Right lung (tissue), 2 donors: ENCODE measurements at regions not wholly inside any gene's neighbourhood (a gene's known extent, or its start where the extent isn't known, plus 50 kb on each side); places are given as distances from the start of the nearest gene placed in this dataset.

Source experiments
- DNase-seq, 2 donors: peaks; one replicate each; pipeline ENCODE4 v3.0.0-alpha.2; 2013

DNA sequence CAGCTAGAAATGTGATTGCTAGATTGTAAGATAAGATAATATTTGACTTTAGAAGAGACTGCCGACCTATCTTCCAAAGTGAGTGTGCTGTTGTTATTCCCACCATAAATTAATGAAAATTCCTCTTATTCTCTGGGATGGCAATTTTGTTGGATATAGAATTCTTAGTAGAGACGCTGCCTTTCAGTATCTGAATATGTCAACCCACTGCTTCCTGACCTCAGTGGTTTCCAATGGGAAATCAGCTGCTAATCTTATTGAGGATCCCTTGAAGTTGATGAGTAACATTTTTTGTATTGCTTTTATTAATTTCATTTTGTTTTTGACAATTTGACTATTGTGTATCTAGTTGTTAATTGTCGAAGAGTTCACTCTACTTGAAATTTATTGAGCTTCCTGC lies 313.0 kb downstream of the BMP2 start:
- DNase-seq = no peak

DNA sequence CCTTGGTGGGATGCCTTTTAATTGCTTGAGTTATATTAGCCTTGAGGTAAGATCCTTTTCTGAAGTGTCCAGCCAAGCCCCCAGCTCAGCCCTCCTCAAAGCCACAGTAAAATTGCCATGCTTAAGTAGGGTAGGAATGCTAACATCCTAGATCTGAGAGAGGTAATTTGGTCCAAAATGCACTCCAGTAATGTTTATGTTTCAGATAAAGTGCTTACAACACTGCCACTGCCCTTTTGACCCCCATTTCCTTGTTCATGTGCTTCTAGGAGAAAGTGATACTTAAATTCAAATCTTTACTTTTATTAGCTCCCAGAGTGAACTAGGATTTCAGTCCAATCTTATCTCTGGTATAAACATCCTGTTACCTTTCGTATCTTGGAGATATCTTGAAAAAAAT lies 318.0 kb downstream of the BMP2 start:
- DNase-seq = peak; percentile 29 to 47

DNA sequence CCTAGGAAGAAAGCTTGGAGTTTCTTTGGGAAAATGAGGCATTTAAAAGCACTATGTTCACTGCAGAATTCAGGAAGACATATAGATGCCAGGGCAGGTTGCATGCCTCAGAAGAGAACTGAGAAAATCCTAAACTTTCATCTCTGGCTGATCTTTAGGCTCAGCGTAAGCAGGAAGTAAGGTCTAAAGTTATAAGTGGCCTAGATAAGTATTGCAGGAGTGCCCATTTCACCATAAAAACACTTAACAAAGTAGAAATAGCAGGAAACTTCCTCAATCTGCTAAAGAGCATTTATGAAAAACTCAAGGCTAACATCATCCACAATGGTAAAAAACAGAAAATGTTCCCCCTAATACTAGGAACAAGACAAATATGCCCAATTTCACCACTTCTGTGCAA lies 320.3 kb downstream of the BMP2 start:
- DNase-seq = no peak

DNA sequence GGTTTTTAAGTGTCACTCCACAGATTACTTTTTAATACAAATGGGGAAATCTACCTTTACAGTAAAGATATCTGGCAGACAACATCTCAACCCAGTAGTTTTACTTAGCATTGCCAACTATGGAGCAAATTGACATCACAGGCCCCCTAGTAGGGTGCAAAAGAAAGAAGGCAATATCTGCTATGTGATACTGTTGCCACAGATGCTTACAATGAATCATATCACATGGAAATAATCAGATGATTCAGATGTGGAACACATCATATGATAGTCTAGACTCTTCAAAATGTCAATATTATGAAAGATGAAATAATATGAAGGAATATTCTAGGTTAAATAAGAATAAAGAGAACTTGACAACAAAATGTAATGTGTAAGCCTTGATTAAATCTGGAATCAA lies 322.5 kb downstream of the BMP2 start:
- no peak for DNase-seq

- peak; percentile 19 to 26 for DNase-seq
These were observed 323.3 kb downstream of the BMP2 start for GRCh38 chr20:7090811-7091210.

DNA sequence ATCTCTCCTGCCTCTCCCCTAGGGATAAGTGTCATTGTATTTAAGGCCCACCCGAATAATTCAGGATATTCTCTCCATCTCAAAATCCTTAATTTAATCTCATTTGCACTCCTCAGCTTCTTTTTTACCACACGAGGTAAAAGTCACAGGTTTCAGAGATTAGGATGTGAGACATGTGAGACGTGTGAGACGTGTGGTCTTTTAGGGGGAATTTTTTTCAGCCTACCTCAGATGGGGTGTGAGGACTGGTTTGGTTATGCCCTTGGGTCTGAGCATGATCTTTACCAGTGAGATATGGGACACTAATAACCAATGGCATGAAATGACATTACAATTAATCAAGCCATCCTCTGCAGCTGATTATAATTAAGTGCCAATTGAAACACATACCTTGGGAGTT lies 324.2 kb downstream of the BMP2 start:
- DNase-seq = no peak

- no peak for DNase-seq
These were observed 327.0 kb downstream of the BMP2 start for GRCh38 chr20:7094438-7094997.

DNA sequence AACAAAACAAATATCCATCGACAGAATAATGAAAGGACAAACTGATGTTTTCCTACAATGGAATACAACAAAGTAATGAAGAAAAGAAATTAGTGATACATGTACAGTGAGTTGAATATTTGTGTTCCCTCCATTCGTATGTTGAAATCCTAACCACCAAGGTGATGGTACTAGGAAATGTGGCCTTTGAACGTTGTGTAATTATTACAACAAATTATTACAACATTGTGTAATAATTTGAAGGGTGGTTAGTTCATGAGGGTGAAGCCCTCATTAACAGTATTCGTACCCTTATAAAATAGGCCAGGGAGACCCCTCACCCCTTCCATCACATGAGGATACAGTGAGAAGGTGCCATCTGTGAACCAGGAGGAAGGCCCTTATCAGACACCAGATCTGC lies 339.4 kb downstream of the BMP2 start:
- DNase-seq = no peak

DNA sequence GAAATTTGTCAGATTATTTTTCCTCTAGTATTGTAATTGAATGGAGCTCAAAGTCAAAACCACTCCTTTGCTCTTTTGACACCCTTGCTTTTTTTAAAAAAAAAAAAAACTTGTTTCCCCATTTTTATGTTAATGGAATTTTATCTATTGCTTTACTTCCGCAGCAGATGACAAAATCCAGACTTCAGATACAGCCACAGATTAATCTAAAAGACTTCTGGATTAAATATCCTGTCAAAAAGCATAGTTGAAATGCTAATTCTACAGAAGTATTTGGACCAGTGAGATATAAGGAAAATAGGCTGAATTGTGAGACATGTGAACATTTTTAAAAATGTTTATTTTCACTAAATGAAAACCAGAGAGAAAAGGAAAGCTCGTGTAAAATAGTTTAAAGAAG lies 341.4 kb downstream of the BMP2 start:
- DNase-seq = no peak

DNA sequence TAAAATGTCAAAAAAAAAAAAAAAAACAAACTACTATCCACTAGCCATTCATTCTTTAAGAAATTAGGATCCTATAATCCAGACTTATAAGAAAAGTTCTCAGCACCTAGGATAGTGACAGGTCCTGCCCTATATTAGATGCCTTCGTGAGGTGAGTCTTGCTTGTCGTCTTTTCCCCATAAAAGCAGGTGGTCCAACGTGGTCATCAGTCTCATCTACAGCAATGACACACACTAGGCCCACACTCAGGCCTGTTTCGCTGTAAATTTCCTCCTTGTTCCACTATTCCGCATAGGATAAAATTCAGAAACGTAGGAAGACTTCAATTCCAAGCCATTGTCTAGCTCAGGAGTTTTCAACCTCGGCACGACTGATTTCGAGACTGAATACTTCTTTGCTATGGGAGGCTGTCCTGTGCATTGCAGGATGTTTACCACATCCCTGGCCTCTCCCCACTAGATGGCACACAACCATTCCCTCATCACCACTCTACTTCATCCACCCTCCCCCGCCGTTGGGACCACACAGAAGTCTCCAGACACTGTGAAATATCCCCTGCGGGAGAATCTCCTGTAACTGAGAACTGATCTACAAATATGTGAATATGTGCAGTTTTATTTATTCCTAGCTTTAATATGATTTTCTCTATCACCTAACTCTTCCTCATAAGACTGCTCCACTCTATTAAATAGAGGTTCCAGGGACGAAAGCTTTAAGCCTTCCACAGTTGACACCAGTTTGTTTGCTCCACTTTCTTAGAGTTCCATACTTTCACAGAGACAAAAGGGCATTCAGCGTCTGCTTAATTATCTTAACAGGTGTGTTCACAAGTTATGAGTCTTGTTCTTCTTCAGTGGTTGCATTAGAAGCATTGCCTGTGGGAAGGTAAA lies 346.3 kb downstream of the BMP2 start:
- DNase-seq = peak in 1 of 2 donors; percentile 16

- no peak for DNase-seq
These were observed 356.0 kb downstream of the BMP2 start for GRCh38 chr20:7123457-7123856.

- DNase-seq = no peak
These were observed 356.6 kb downstream of the BMP2 start for GRCh38 chr20:7124120-7124519.

GRCh38 chr20:7136886-7137285 lies 369.4 kb downstream of the BMP2 start:
- DNase-seq = no peak

DNA sequence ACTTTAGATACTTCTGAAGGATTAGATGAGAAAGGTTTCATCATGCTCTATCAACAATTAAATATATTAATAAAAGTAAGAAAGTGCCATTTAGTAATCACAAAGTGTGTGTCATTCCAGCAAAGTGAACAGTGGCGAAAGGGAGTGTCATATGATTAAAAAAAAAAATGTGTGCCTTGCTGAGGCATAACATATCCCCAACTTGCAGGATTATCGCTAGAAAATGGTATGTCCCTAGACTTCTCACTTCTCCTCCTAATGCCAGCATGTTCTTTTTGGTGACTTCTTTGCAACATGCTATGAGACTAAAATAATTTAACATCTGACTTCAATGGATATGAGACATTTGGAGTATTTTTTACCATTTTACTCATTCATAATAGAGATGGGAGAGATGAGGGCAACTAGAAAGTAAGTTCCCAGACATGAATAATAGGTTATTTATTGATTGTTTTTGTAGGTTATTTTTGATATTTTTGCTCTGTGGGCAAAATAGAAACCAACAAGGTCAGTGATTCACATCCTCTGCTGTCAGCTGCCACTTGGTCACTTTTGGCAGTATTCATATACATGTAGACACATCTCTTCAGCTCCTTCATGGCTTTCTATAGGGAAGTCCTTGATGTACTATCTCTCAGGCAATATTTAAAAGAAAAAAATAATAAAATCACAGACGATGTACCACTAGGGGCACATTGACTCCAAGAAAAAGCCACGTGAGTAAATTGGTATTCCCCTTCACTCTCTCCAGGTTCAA lies 370.1 kb downstream of the BMP2 start:
- DNase-seq = no peak

GRCh38 chr20:7144464-7144863 lies 377.0 kb downstream of the BMP2 start:
- no peak for DNase-seq

DNA sequence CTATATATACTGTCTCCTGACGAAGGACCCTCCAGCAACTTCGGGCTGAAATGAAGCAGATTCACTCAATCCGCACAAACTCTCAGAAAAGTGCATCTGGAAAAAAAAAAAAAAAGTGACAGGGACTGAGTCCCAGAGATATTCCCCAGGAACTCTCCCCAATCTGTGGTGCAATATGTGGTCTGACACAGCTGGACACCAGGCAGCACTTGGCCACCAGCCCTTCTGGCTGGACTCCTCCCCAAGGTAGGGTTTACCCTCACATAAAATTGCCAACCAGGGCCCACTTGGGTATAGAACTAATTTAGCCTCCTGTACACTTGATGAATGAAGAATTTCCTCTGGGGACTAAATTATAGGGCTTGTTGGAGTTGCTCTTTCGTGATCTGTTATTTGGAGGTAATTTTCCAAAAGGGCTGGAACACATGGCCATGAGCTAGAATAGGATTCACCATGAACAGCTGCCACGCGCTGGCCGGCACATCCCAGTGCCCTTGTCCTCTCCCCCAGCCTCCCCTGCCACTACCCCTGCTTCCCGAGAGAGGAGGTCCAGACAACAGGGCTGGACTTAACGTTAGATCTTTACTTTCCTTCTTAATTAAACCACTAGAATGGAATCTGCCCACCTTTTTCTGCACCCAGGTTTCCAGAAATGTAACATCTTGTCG lies 379.2 kb downstream of the BMP2 start:
- no peak for DNase-seq

DNA sequence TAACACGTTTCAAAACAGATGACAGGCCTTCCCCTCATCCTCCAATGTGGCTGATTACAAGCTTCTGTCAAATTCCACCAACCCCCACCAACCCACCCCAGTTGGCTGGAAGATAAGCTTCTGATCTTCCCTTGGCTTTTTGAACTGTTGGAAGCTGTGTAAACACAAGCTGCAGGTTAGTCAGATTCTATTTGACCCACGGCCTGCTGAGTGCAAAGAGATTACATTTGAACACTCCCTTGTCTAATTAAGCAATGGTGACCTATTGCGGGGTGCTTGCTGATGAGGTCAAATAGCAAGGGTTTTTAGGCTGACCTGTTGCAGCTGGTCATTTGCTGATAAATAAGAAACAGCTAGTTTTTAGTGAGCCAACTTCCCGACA lies 379.7 kb downstream of the BMP2 start:
- DNase-seq = no peak

GRCh38 chr20:7151676-7152470 lies 384.4 kb downstream of the BMP2 start:
- DNase-seq = no peak

DNA sequence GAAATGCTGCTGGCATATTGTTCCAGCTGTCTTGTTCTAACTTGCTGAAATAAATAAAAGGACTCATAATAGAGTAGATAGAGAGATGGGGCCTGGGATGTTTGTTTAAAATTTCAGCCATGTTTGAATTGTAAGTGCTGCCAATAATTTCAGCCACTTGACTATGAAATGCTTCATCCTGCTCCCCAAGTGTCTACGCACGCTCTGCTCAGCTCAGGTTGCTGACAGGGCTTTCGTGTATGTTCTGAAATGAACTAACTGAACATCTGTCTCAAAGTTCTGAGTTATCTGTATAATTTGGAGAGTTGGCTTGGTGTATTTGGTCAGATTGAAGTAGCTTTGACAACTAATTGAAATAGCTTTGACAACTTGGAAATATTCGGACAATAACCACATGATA lies 387.8 kb downstream of the BMP2 start:
- no peak for DNase-seq

DNA sequence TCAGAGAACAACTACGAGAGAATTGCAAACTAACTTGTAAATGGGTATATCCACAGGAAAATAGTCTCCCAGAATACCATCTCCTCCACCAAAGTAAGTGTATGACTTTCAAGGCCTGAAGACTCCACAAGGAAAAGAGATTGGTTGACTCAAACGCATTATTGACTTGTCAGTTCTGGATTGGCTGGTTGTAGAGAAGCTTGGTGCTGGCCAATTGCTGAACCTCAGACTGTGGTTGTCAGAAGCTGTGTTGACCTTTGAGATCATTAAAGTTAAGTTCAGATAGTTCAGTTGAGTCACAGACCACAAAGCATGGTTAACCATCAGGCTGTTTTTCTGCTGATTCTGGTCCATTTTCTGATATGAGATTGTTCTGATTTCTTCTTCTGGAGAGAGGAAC lies 388.3 kb downstream of the BMP2 start:
- DNase-seq = no peak

DNA sequence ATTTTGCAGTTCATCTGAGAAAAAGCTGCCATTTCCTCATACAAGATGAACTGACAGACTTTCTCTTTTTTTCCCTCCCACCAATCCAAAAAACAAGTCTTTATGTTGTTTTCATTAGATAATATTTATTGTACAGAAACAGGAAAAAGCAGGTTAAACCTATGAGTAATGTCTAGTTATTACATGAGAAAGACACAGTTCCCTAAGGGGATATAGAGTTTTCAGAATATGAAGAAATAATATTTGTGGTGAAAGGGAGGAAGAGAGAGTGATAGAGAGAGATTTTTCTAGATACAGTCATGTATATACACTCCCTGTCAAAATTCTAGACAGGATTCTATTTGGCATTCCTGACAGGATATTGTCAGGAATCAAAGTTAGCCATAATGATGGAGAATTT lies 392.4 kb downstream of the BMP2 start:
- DNase-seq = no peak

GRCh38 chr20:7161690-7162089 lies 394.2 kb downstream of the BMP2 start:
- peak; percentile 6 to 7 for DNase-seq
